Osteocyte (in vitro differentiated cells): ENCODE measurements at regions not wholly inside any gene's neighbourhood (a gene's known extent, or its start where the extent isn't known, plus 50 kb on each side); places are given as distances from the start of the nearest gene placed in this dataset.

ENCODE experiments used
- DNase-seq: peaks from one replicate; pipeline ENCODE4 v3.0.0; 2021; ENCODE audit warnings: mixed read lengths; ENCODE audit not compliant: unreplicated experiment; ENCODE audit errors: extremely low spot score
- H3K27ac Mint-ChIP-seq: one replicate; pipeline ENCODE4 v1.8.0; 2021; ENCODE audit warnings: mild to moderate bottlenecking, mixed read lengths; ENCODE audit not compliant: unreplicated experiment
- H3K27me3 Mint-ChIP-seq: one replicate; pipeline ENCODE4 v1.8.0; 2021; ENCODE audit warnings: mixed read lengths; ENCODE audit not compliant: unreplicated experiment
- H3K36me3 Mint-ChIP-seq: one replicate; pipeline ENCODE4 v1.8.0; 2021; ENCODE audit warnings: mixed read lengths; ENCODE audit not compliant: unreplicated experiment
- H3K4me1 Mint-ChIP-seq: one replicate; pipeline ENCODE4 v1.8.0; 2021; ENCODE audit warnings: mixed read lengths; ENCODE audit not compliant: unreplicated experiment
- H3K4me3 Mint-ChIP-seq: one replicate; pipeline ENCODE4 v1.8.0; 2021; ENCODE audit warnings: mild to moderate bottlenecking, moderate library complexity, mixed read lengths; ENCODE audit not compliant: unreplicated experiment
- H3K9me3 Mint-ChIP-seq: one replicate; pipeline ENCODE4 v1.8.0; 2021; ENCODE audit warnings: mixed read lengths; ENCODE audit not compliant: unreplicated experiment
- CTCF ChIP-seq: fragments of 200-600 bp; sonication (generic); IDR thresholded peaks from 2 replicates; pipeline ENCODE4 v1.5.0; 2021; ENCODE audit warnings: antibody characterized with exemption, mild to moderate bottlenecking, moderate library complexity

GRCh38 chr3:152742368-152743347, 92.3 kb upstream of the P2RY1 start:
- DNase-seq, result no peak
- no peak overlapping the region for H3K27ac Mint-ChIP-seq
- no peak overlapping the region for H3K4me3 Mint-ChIP-seq

GRCh38 chr3:152745646-152746045, 89.3 kb upstream of the P2RY1 start:
- Mint-ChIP-seq H3K9me3 (peaks cover 10% of the 10 kb centered on the region), H3K36me3 (no peaks in the 10 kb centered on the region), H3K27ac (no peak overlapping the region), H3K4me3 (no peak overlapping the region), H3K4me1 (no peaks in the 10 kb centered on the region), H3K27me3 (peaks cover 17% of the 10 kb centered on the region)
- no peak for TF ChIP-seq CTCF
- DNase-seq, result no peak

More at GRCh38 chr3:152742368-152743347, 92.3 kb upstream of the P2RY1 start:
- no peak for TF ChIP-seq CTCF
- Mint-ChIP-seq H3K27me3 (peaks cover 16% of the 10 kb centered on the region), H3K4me1 (peaks cover 3% of the 10 kb centered on the region), H3K9me3 (no peaks in the 10 kb centered on the region), H3K36me3 (no peaks in the 10 kb centered on the region)

- no peaks in the 10 kb centered on the region for H3K36me3 Mint-ChIP-seq
- H3K9me3 Mint-ChIP-seq, result peaks cover 12% of the 10 kb centered on the region
- peaks cover 14% of the 10 kb centered on the region for H3K27me3 Mint-ChIP-seq
- no peak overlapping the region for H3K4me3 Mint-ChIP-seq
- no peak for DNase-seq
- no peaks in the 10 kb centered on the region for H3K4me1 Mint-ChIP-seq
- no peak overlapping the region for H3K27ac Mint-ChIP-seq
- TF ChIP-seq CTCF, result no peak
Observed at GRCh38 chr3:152754303-152754702, 80.6 kb upstream of the P2RY1 start.

GRCh38 chr3:152756807-152757206, 78.1 kb upstream of the P2RY1 start:
- no peak overlapping the region for H3K27ac Mint-ChIP-seq
- TF ChIP-seq CTCF, result no peak

GRCh38 chr3:152760024-152760563, 74.8 kb upstream of the P2RY1 start:
- no peaks in the 10 kb centered on the region for H3K4me1 Mint-ChIP-seq
- peaks cover 6% of the 10 kb centered on the region for H3K27me3 Mint-ChIP-seq
- H3K9me3 Mint-ChIP-seq, result peaks cover 7% of the 10 kb centered on the region
- H3K4me3 Mint-ChIP-seq, result no peak overlapping the region
- TF ChIP-seq CTCF, result no peak
- no peaks in the 10 kb centered on the region for H3K36me3 Mint-ChIP-seq
- DNase-seq, result no peak
- H3K27ac Mint-ChIP-seq, result no peak overlapping the region

More at GRCh38 chr3:152756807-152757206, 78.1 kb upstream of the P2RY1 start:
- Mint-ChIP-seq H3K36me3 (no peaks in the 10 kb centered on the region), H3K27me3 (peaks cover 6% of the 10 kb centered on the region), H3K4me1 (no peaks in the 10 kb centered on the region), H3K4me3 (no peak overlapping the region), H3K9me3 (no peaks in the 10 kb centered on the region)
- DNase-seq, result no peak
